ENCODE measurements at regions not wholly inside any gene's neighbourhood (a gene's known extent, or its start where the extent isn't known, plus 50 kb on each side); places are given as distances from the start of the nearest gene placed in this dataset.
"Not testable (repeated sequence)": the region's sequence is repeated elsewhere in the genome, so short reads cannot be mapped to it uniquely, and the experiment has no call there.

GRCh38 chr9:73445384-73445783, 293.7 kb downstream of the ANXA1 start:
- TF ChIP-seq, protein P1, sequence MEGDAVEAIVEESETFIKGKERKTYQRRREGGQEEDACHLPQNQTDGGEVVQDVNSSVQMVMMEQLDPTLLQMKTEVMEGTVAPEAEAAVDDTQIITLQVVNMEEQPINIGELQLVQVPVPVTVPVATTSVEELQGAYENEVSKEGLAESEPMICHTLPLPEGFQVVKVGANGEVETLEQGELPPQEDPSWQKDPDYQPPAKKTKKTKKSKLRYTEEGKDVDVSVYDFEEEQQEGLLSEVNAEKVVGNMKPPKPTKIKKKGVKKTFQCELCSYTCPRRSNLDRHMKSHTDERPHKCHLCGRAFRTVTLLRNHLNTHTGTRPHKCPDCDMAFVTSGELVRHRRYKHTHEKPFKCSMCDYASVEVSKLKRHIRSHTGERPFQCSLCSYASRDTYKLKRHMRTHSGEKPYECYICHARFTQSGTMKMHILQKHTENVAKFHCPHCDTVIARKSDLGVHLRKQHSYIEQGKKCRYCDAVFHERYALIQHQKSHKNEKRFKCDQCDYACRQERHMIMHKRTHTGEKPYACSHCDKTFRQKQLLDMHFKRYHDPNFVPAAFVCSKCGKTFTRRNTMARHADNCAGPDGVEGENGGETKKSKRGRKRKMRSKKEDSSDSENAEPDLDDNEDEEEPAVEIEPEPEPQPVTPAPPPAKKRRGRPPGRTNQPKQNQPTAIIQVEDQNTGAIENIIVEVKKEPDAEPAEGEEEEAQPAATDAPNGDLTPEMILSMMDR (IDR thresholded peaks at IDR 0.05 in 4 of 5, conservative IDR thresholded peaks at IDR 0.05 in 1 of 5): not testable (repeated sequence)
- TF ChIP-seq POLR2A (IDR thresholded peaks at IDR 0.05): not testable (repeated sequence)

Data from gastrocnemius medialis (tissue), 4 donors.